HCT116 (cell line): ENCODE measurements at regions not wholly inside any gene's neighbourhood (a gene's known extent, or its start where the extent isn't known, plus 50 kb on each side); places are given as distances from the start of the nearest gene placed in this dataset.

Source experiments
- ATAC-seq: fragments of 200-7000 bp; cut with Tn5 transposase; 2 replicates; pipeline ENCODE4 v1.9.1; 2020; ENCODE audit warnings: mild to moderate bottlenecking, moderate library complexity
- BruUV-seq: library from RNA; stranded (reverse); fragments of 400-500 nt; replicated peaks from 2 replicates; lab custom pipeline; 2021; lab: Mats Ljungman, UMichigan
- CTCF ChIA-PET: fragments of 300-600 bp; sonication (Branson Sonifier 250); formaldehyde crosslinking; loops from one replicate; lab custom pipeline; 2021; ENCODE audit warnings: antibody characterized with exemption; lab: Charles Lee
- POLR2A ChIA-PET: fragments of 300-600, 350-600 bp; sonication (Branson Sonifier 250); formaldehyde crosslinking; loops from one replicate; lab custom pipeline; 2021; ENCODE audit warnings: antibody characterized with exemption; lab: Charles Lee
- RAD21 ChIA-PET, 2 experiments: fragments of 300-600 bp; sonication (Branson Sonifier 250); formaldehyde crosslinking; loops; one replicate each; lab custom pipeline; 2023; ENCODE audit warnings: low total read pairs in 2 of 2; ENCODE audit not compliant: uncharacterized antibody in 2 of 2, unreplicated experiment in 2 of 2, low non-redundant PET in 1 of 2; lab: Charles Lee
- DNase-seq: peaks from one replicate; pipeline ENCODE4 v3.0.0-alpha.2; 2010; ENCODE audit warnings: low read depth, low spot score
- H2AFZ ChIP-seq: fragments of 200-600 bp; shearing (Covaris generic), sonication (generic); 2 replicates; pipeline ENCODE4 v1.6.1; 2017; ENCODE audit warnings: low read depth, mixed run types, mixed read lengths, antibody characterized with exemption, low read length; ENCODE audit not compliant: poor library complexity, severe bottlenecking
- H3K27ac ChIP-seq: 2 replicates; pipeline ENCODE4 v1.5.1; 2012; ENCODE audit warnings: low read depth, low read length
- H3K27me3 ChIP-seq: fragments of 200-600 bp; sonication (generic); 2 replicates; pipeline ENCODE4 v1.6.1; 2016; ENCODE audit warnings: mixed run types, low read length, mixed read lengths; ENCODE audit not compliant: insufficient read depth
- H3K36me3 ChIP-seq, 2 experiments: fragments of 200-500 bp in 1 of 2; fragments of 200-600 bp in 1 of 2; sonication (Bioruptor generic) in 1 of 2; sonication (generic) in 1 of 2; 2 replicates each; pipeline versions ENCODE4 v1.5.1 to v1.6.1; 2014 to 2016; ENCODE audit warnings: low read length in 2 of 2, inconsistent platforms in 1 of 2, mixed read lengths in 1 of 2, mixed run types in 1 of 2; ENCODE audit not compliant: insufficient read depth in 2 of 2, control insufficient read depth in 1 of 2
- H3K4me1 ChIP-seq, 2 experiments: fragments of 200-600 bp in 1 of 2; sonication (generic) in 1 of 2; 2 replicates each; pipeline versions ENCODE4 v1.5.1 to v1.6.1; 2012 to 2017; ENCODE audit warnings: low read length in 2 of 2, inconsistent platforms in 1 of 2, mild to moderate bottlenecking in 1 of 2, mixed read lengths in 1 of 2, mixed run types in 1 of 2, moderate library complexity in 1 of 2; ENCODE audit not compliant: insufficient read depth in 2 of 2, control insufficient read depth in 1 of 2
- H3K4me2 ChIP-seq: fragments of 200-600 bp; sonication (generic); 2 replicates; pipeline ENCODE4 v1.6.1; 2017; ENCODE audit warnings: mixed run types, low read length, mixed read lengths
- H3K4me3 ChIP-seq, 2 experiments: fragments of 200-600 bp in 1 of 2; sonication (generic) in 1 of 2; replicated peaks in 1 of 2; 2 replicates each; pipeline ENCODE4 v1.5.1; 2011 to 2016; ENCODE audit warnings: low read length in 2 of 2, control low read depth in 1 of 2, low read depth in 1 of 2, mild to moderate bottlenecking in 1 of 2, mixed read lengths in 1 of 2, mixed run types in 1 of 2
- H3K79me2 ChIP-seq: fragments of 200-600 bp; sonication (generic); 2 replicates; pipeline ENCODE4 v1.6.1; 2017; ENCODE audit warnings: mild to moderate bottlenecking, mixed run types, low read length, moderate library complexity, mixed read lengths; ENCODE audit not compliant: insufficient read depth
- H3K9ac ChIP-seq: fragments of 200-600 bp; sonication (generic); 2 replicates; pipeline ENCODE4 v1.6.1; 2016; ENCODE audit warnings: low read length, mixed read lengths
- H3K9me2 ChIP-seq: fragments of 200-600 bp; sonication (generic), shearing (Covaris generic); 2 replicates; pipeline ENCODE4 v1.6.1; 2017; ENCODE audit warnings: mixed run types, mild to moderate bottlenecking, moderate library complexity; ENCODE audit not compliant: insufficient read depth
- H3K9me3 ChIP-seq, 2 experiments: fragments of 200-500 bp in 1 of 2; fragments of 200-600 bp in 1 of 2; sonication (Bioruptor generic) in 1 of 2; sonication (generic) in 1 of 2; 2 replicates each; pipeline ENCODE4 v1.6.1; 2014 to 2017; ENCODE audit warnings: low read length in 2 of 2, mixed read lengths in 2 of 2, inconsistent platforms in 1 of 2, low read depth in 1 of 2, mild to moderate bottlenecking in 1 of 2, mixed run types in 1 of 2, moderate library complexity in 1 of 2; ENCODE audit not compliant: control insufficient read depth in 1 of 2, insufficient read depth in 1 of 2
- H4K20me1 ChIP-seq: fragments of 200-600 bp; sonication (generic), shearing (Covaris generic); 2 replicates; pipeline ENCODE4 v1.6.1; 2017; ENCODE audit warnings: mixed run types, mild to moderate bottlenecking, moderate library complexity; ENCODE audit not compliant: insufficient read depth
- EGR1 ChIP-seq: IDR thresholded peaks from 2 replicates; pipeline ENCODE4 v1.6.1; 2012; ENCODE audit warnings: low read depth
- EZH2 ChIP-seq: fragments of 200-600 bp; sonication (generic); IDR thresholded peaks from 2 replicates; pipeline ENCODE4 v1.6.1; 2017; ENCODE audit warnings: antibody characterized with exemption, mixed run types
- EZH2phosphoT487 ChIP-seq: fragments of 200-600 bp; IDR thresholded peaks from 2 replicates; pipeline ENCODE4 v1.6.1; 2018; ENCODE audit warnings: antibody characterized with exemption, borderline replicate concordance
- FOSL1 ChIP-seq: IDR thresholded peaks from 2 replicates; pipeline ENCODE4 v1.6.1; 2012; ENCODE audit warnings: low read depth
- RAD21 ChIP-seq: IDR thresholded peaks from 2 replicates; pipeline ENCODE4 v1.6.1; 2012; ENCODE audit warnings: low read depth, mild to moderate bottlenecking
- SIN3A ChIP-seq: IDR thresholded peaks from 2 replicates; pipeline ENCODE4 v1.6.1; 2012; ENCODE audit warnings: low read depth
- SRF ChIP-seq: IDR thresholded peaks from 2 replicates; pipeline ENCODE4 v1.6.1; 2012; ENCODE audit warnings: low read depth
- TCF7L2 ChIP-seq: IDR thresholded peaks from 2 replicates; pipeline ENCODE4 v1.7.0; 2011; ENCODE audit warnings: borderline replicate concordance, inconsistent platforms; ENCODE audit not compliant: insufficient read depth, insufficient read length; ENCODE audit errors: extremely low read depth
- YY1 ChIP-seq: IDR thresholded peaks from 2 replicates; pipeline ENCODE4 v1.6.1; 2011; ENCODE audit warnings: low read length, low read depth, moderate library complexity, mild to moderate bottlenecking; ENCODE audit not compliant: insufficient replicate concordance; ENCODE audit errors: extremely low read depth
- ZBTB33 ChIP-seq: IDR thresholded peaks from 2 replicates; pipeline ENCODE4 v1.6.1; 2011; ENCODE audit warnings: mild to moderate bottlenecking, low read length, moderate library complexity; ENCODE audit not compliant: insufficient replicate concordance; ENCODE audit errors: extremely low read depth
- ZFX ChIP-seq: fragments of 450-650 bp; IDR thresholded peaks from 2 replicates; pipeline ENCODE4 v1.6.1; 2017
- intact Hi-C: fragments of 100-400 bp; cut with micrococcal nuclease; formaldehyde crosslinking; loops from 2 replicates; pipeline ENCODE4 v1.10.0; 2022
- TF ChIP-seq, protein P1 (sequence below): IDR thresholded peaks from 2 replicates; pipeline ENCODE4 v1.6.1; 2012

- BruUV-seq = no TSS peak
- RAD21 ChIA-PET = no interaction called here
Measured at GRCh38 chr16:79918916-79919315, 318.4 kb upstream of the MAF start.

DNA sequence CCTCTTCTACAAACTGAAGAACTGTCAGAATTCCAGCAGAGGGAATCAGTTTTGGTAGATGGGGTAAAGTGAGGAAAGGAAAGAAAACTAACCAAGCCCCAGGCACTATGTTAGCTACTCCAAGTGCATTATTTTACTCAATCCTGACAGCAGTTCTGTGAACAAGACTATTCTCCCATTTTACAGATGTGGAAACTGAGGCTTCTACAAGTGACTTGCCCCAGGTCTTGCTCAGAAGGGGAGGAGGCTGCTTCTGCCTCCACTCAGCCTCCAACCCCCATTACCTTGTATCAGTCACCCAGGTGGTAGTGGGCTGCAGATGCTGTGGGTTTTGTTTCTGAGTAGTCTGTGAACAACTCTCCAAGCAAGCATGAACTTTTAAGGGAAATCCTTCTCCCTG lies 315.2 kb upstream of the MAF start:
- ChIA-PET CTCF (no interaction called here), POLR2A (no interaction called here), RAD21 (no interaction called here)
- no peaks in the 10 kb centered on the region for H3K4me1 ChIP-seq
- no peaks in the 10 kb centered on the region for H3K9me2 ChIP-seq
- H2AFZ ChIP-seq = no peak overlapping the region
- no peaks in the 10 kb centered on the region for H3K27me3 ChIP-seq
- no peak overlapping the region for H3K4me3 ChIP-seq
- peaks cover 31 to 37% of the 10 kb centered on the region in 2 experiments; a peak in 3 of 4 replicates for H3K9me3 ChIP-seq
- H3K36me3 ChIP-seq = no peaks in the 10 kb centered on the region
- H4K20me1 ChIP-seq = no peaks in the 10 kb centered on the region
- no peak for ATAC-seq
- no peak overlapping the region for H3K9ac ChIP-seq
- no TSS peak for BruUV-seq
- intact Hi-C loops = no loop called here
- H3K27ac ChIP-seq = no peak overlapping the region
- TF ChIP-seq TCF7L2 = no peak
- no peak for TF ChIP-seq ZFX
- no peak for TF ChIP-seq SIN3A
- no peak for TF ChIP-seq SRF
- no peak for TF ChIP-seq EGR1
- TF ChIP-seq EZH2 = no peak
- TF ChIP-seq YY1 = no peak
- no peak for TF ChIP-seq RAD21
- H3K79me2 ChIP-seq = no peaks in the 10 kb centered on the region
- no peak overlapping the region for H3K4me2 ChIP-seq
- DNase-seq = no peak

More at GRCh38 chr16:79918916-79919315, 318.4 kb upstream of the MAF start:
- ATAC-seq = no peak
- H3K27ac ChIP-seq = no peak overlapping the region
- H3K4me2 ChIP-seq = no peak overlapping the region
- H2AFZ ChIP-seq = no peak overlapping the region
- no peaks in the 10 kb centered on the region for H3K79me2 ChIP-seq
- intact Hi-C loops = no loop called here
- no peak for DNase-seq
- ChIA-PET CTCF (no interaction called here), POLR2A (no interaction called here)
- H3K27me3 ChIP-seq = no peaks in the 10 kb centered on the region
- no peaks in the 10 kb centered on the region for H3K4me1 ChIP-seq
- no peaks in the 10 kb centered on the region for H3K9me2 ChIP-seq
- no peak for TF ChIP-seq RAD21
- TF ChIP-seq, protein P1, sequence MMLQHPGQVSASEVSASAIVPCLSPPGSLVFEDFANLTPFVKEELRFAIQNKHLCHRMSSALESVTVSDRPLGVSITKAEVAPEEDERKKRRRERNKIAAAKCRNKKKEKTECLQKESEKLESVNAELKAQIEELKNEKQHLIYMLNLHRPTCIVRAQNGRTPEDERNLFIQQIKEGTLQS = no peak
- TF ChIP-seq EGR1 = no peak
- TF ChIP-seq FOSL1 = no peak
- no peak for TF ChIP-seq ZBTB33
- TF ChIP-seq EZH2phosphoT487 = no peak
- no peak overlapping the region for H3K9ac ChIP-seq
- no peaks in the 10 kb centered on the region for H4K20me1 ChIP-seq
- H3K9me3 ChIP-seq = peaks cover 20 to 32% of the 10 kb centered on the region in 2 experiments; a peak in 3 of 4 replicates
- no peak overlapping the region for H3K4me3 ChIP-seq
- no peaks in the 10 kb centered on the region for H3K36me3 ChIP-seq
